ENCODE measurements at regions not wholly inside any gene's neighbourhood (a gene's known extent, or its start where the extent isn't known, plus 50 kb on each side); places are given as distances from the start of the nearest gene placed in this dataset.

DNA sequence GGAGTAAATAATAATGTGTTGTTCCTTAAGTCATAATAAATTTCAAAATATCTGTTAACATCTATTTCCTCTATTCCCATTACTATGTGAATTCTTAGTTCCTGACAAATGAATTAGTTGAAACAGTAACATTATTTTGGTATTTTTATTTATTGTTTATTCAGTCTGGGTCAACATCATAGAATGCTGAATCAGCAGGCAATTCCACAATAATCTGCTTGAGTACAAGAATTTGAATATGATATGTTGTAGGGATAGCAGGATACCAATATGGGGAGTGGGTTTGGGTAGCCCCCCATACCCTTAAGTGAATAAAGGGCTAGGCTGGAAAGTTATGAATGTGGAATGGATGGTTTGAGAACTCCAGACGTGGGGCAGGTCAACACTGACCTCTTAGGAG, 373.2 kb upstream of the CHD6 start:
- H3K36me3 ChIP-seq (ENCODE audit: control insufficient read depth in 2 of 2, insufficient read depth in 2 of 2, low read length in 1 of 2), result no peaks in the 10 kb centered on the region
- DNase-seq (ENCODE audit: low read depth in 6 of 9, low spot score in 9 of 9), result no peak
- H3K27ac ChIP-seq (ENCODE audit: low read depth in 1 of 2, low read length in 1 of 2), result no peak overlapping the region
- no peaks in the 10 kb centered on the region for H3K4me1 ChIP-seq (ENCODE audit: control insufficient read depth in 2 of 2, insufficient read depth in 2 of 2, low read length in 2 of 2)
- 75% methylated on average over 1 of the region's 1 CpG for WGBS
- no peaks in the 10 kb centered on the region for H3K9me3 ChIP-seq (ENCODE audit: control insufficient read depth in 2 of 2, insufficient read depth in 1 of 2, low read length in 1 of 2)
- no peaks in the 10 kb centered on the region for H3K27me3 ChIP-seq (ENCODE audit: control insufficient read depth in 2 of 2, insufficient read depth in 1 of 2, low read length in 1 of 2)
- no peak overlapping the region for H3K4me3 ChIP-seq (ENCODE audit: low read length in 2 of 2)

DNA sequence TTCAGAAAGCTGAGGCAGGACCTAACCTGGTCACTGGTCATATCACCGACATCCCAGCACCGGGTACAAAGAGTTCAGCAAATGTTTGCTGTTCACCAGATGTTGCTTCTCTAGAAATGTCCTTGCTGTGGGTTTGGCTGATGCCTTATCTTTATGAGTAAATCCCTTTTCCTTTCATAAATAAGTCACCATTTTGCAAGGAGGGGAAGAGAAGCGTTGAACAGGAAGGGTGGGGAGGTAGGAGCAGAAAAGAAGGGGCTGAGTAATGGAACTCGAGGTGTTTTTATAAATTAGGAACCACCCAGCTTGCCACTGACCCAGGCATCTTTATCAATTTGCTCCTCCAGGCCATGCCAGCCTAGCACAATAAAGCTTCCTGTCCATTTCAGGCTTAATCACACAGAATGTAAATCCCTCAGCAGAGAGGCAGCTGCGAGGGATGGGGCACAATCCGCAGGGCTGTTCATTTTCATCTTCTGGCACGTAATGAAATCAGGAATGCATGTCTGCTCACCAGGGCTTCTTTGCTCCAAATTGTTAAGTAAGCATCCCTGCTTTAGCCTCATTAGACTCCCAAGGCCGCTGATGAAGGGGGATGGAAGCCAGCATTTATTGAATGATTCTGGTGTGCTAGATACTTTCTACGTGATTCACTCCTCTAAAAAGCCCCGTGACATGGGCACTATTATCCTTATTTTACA, 371.9 kb upstream of the CHD6 start:
- Histone ChIP-seq H3K36me3 (ENCODE audit: control insufficient read depth in 2 of 2, insufficient read depth in 2 of 2, low read length in 1 of 2) (no peaks in the 10 kb centered on the region), H3K4me1 (ENCODE audit: control insufficient read depth in 2 of 2, insufficient read depth in 2 of 2, low read length in 2 of 2) (no peaks in the 10 kb centered on the region), H3K27ac (ENCODE audit: low read depth in 1 of 2, low read length in 1 of 2) (no peak overlapping the region), H3K4me3 (ENCODE audit: low read length in 2 of 2) (no peak overlapping the region), H3K9me3 (ENCODE audit: control insufficient read depth in 2 of 2, insufficient read depth in 1 of 2, low read length in 1 of 2) (no peaks in the 10 kb centered on the region), H3K27me3 (ENCODE audit: control insufficient read depth in 2 of 2, insufficient read depth in 1 of 2, low read length in 1 of 2) (no peaks in the 10 kb centered on the region)
- 46% methylated on average over 10 of the region's 10 CpGs for WGBS
- DNase-seq (ENCODE audit: low read depth in 6 of 9, low spot score in 9 of 9), result no peak

DNA sequence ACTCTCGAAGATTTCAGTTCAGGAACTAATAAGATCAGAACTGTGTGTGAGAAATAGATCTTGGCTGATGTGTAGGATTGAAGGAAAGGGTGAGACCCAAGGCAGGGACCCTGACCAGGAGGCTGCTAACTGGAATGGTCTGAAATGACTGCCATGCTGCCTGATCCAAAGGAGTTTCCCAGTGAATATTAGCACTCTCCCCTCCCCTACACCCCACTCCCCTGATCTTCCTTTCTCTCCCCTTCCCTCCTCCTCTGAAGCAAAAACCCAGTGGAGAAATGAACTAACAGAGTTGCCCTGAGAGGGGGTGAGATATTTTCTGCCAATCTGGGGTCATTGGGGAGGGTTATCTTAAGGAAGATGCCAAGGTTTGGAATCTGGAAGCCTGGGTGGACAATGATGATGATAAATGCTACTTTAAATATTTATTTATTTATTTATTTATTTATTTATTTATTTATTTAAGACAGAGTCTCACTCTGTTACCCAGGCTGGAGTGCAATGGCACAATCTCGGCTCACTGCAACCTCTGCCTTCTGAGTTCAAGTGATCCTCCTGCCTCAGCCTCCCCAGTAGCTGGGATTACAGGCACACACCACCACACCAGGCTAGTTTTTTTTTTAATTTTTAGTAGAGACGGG, 371.0 kb upstream of the CHD6 start:
- Histone ChIP-seq H3K9me3 (ENCODE audit: control insufficient read depth in 2 of 2, insufficient read depth in 1 of 2, low read length in 1 of 2) (no peaks in the 10 kb centered on the region), H3K4me1 (ENCODE audit: control insufficient read depth in 2 of 2, insufficient read depth in 2 of 2, low read length in 2 of 2) (no peaks in the 10 kb centered on the region), H3K4me3 (ENCODE audit: low read length in 2 of 2) (no peak overlapping the region), H3K27me3 (ENCODE audit: control insufficient read depth in 2 of 2, insufficient read depth in 1 of 2, low read length in 1 of 2) (no peaks in the 10 kb centered on the region), H3K36me3 (ENCODE audit: control insufficient read depth in 2 of 2, insufficient read depth in 2 of 2, low read length in 1 of 2) (no peaks in the 10 kb centered on the region), H3K27ac (ENCODE audit: low read depth in 1 of 2, low read length in 1 of 2) (no peak overlapping the region)
- DNase-seq (ENCODE audit: low read depth in 6 of 9, low spot score in 9 of 9), result no peak
- WGBS, result 89% methylated on average over 3 of the region's 3 CpGs

DNA sequence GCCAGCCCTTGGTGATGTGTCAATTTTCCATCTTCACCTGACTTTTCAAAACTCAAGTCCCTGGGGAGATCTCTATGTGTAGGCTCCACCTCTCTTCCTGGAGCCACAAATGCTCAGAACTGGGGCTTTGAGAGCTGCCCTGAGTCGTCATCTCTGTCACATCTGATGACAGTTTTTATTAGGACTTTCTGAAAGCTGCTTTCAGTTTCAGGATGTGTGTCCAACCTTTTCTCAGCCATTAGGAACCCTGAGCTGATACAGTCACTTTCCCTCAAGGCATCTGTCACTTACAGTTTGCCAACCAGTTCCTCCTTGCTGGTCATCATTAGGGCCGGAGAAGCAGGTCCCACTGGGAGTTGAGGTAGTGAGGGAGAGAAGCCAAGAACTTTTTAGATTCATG, 365.9 kb upstream of the CHD6 start:
- H3K9me3 ChIP-seq (ENCODE audit: control insufficient read depth in 2 of 2, insufficient read depth in 1 of 2, low read length in 1 of 2), result no peaks in the 10 kb centered on the region
- 82% methylated on average over 2 of the region's 2 CpGs for WGBS
- no peak for DNase-seq (ENCODE audit: low read depth in 6 of 9, low spot score in 9 of 9)
- H3K36me3 ChIP-seq (ENCODE audit: control insufficient read depth in 2 of 2, insufficient read depth in 2 of 2, low read length in 1 of 2), result no peaks in the 10 kb centered on the region
- H3K27ac ChIP-seq (ENCODE audit: low read depth in 1 of 2, low read length in 1 of 2), result no peak overlapping the region
- H3K27me3 ChIP-seq (ENCODE audit: control insufficient read depth in 2 of 2, insufficient read depth in 1 of 2, low read length in 1 of 2), result no peaks in the 10 kb centered on the region
- no peak overlapping the region for H3K4me3 ChIP-seq (ENCODE audit: low read length in 2 of 2)
- no peaks in the 10 kb centered on the region for H3K4me1 ChIP-seq (ENCODE audit: control insufficient read depth in 2 of 2, insufficient read depth in 2 of 2, low read length in 2 of 2)

DNA sequence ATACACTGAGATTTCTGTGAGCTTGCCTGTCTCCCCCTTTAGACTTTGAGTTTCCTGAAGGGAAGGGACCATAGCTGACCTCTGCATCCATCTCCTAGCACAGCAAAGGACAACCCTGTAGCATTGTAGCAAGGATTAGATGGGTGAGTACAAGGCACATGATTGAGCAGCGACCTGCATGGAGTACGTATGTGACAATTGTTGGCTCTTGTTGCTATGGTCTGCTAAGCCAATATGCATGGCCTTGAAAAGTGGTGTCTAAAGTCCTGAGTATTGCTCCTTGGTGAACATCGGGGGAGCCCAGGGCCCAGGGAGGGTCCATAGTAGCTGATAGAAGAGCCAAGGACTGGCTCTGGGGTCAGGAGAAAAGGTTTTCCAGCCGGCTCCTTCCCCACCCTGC, 365.0 kb upstream of the CHD6 start:
- DNase-seq (ENCODE audit: low read depth in 6 of 9, low spot score in 9 of 9), result no peak
- 56% methylated on average over 4 of the region's 4 CpGs for WGBS
- Histone ChIP-seq H3K4me3 (ENCODE audit: low read length in 2 of 2) (no peak overlapping the region), H3K36me3 (ENCODE audit: control insufficient read depth in 2 of 2, insufficient read depth in 2 of 2, low read length in 1 of 2) (no peaks in the 10 kb centered on the region), H3K4me1 (ENCODE audit: control insufficient read depth in 2 of 2, insufficient read depth in 2 of 2, low read length in 2 of 2) (no peaks in the 10 kb centered on the region), H3K27me3 (ENCODE audit: control insufficient read depth in 2 of 2, insufficient read depth in 1 of 2, low read length in 1 of 2) (no peaks in the 10 kb centered on the region), H3K27ac (ENCODE audit: low read depth in 1 of 2, low read length in 1 of 2) (no peak overlapping the region), H3K9me3 (ENCODE audit: control insufficient read depth in 2 of 2, insufficient read depth in 1 of 2, low read length in 1 of 2) (no peaks in the 10 kb centered on the region)

DNA sequence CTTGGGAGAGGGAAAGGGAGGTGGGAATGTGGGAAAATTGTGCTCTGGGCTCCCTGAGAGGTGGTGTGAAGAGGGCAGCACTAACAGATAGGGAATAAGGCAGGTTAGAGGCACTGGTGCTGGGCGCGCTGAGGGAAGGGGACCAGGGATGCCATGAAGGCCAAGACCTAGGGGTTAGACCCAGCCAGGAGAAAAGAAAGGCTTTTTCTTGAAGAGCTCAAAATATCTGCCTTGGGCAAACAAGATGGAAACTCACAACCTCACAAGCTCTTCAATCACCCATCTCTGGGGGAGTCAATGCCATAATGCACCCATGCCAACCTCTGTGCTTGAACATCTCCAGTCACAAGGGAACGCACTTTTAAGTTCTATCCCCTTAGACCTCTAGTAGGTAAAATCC, 363.6 kb upstream of the CHD6 start:
- Histone ChIP-seq H3K27me3 (ENCODE audit: control insufficient read depth in 2 of 2, insufficient read depth in 1 of 2, low read length in 1 of 2) (no peaks in the 10 kb centered on the region), H3K27ac (ENCODE audit: low read depth in 1 of 2, low read length in 1 of 2) (no peak overlapping the region), H3K4me1 (ENCODE audit: control insufficient read depth in 2 of 2, insufficient read depth in 2 of 2, low read length in 2 of 2) (no peaks in the 10 kb centered on the region), H3K36me3 (ENCODE audit: control insufficient read depth in 2 of 2, insufficient read depth in 2 of 2, low read length in 1 of 2) (no peaks in the 10 kb centered on the region), H3K4me3 (ENCODE audit: low read length in 2 of 2) (no peak overlapping the region), H3K9me3 (ENCODE audit: control insufficient read depth in 2 of 2, insufficient read depth in 1 of 2, low read length in 1 of 2) (no peaks in the 10 kb centered on the region)
- no peak for DNase-seq (ENCODE audit: low read depth in 6 of 9, low spot score in 9 of 9)
- WGBS, result 98% methylated on average over 3 of the region's 3 CpGs

DNA sequence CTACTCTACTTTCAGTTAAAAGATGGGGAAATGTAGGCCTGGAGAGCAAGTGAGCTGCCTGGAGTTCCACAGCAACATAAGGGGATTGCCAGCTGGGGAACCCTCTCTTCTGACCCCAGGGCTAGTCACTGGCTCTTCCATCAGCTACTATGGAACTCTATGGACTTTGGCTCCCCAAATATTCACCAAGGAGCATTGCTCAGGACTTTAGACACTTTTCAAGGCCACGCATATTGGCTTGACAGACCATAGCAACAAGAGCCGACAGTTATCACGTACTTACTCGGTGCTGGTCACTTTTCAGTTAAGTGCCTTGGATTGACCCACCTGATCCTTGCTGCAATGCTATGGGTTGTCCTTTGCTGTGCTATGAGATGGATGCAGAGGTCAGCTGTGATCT, 360.7 kb upstream of the CHD6 start:
- H3K27me3 ChIP-seq (ENCODE audit: control insufficient read depth in 2 of 2, insufficient read depth in 1 of 2, low read length in 1 of 2), result no peaks in the 10 kb centered on the region
- 96% methylated on average over 4 of the region's 4 CpGs for WGBS
- H3K36me3 ChIP-seq (ENCODE audit: control insufficient read depth in 2 of 2, insufficient read depth in 2 of 2, low read length in 1 of 2), result no peaks in the 10 kb centered on the region
- H3K9me3 ChIP-seq (ENCODE audit: control insufficient read depth in 2 of 2, insufficient read depth in 1 of 2, low read length in 1 of 2), result no peaks in the 10 kb centered on the region
- no peak for DNase-seq (ENCODE audit: low read depth in 6 of 9, low spot score in 9 of 9)
- H3K4me1 ChIP-seq (ENCODE audit: control insufficient read depth in 2 of 2, insufficient read depth in 2 of 2, low read length in 2 of 2), result no peaks in the 10 kb centered on the region
- H3K4me3 ChIP-seq (ENCODE audit: low read length in 2 of 2), result no peak overlapping the region
- H3K27ac ChIP-seq (ENCODE audit: low read depth in 1 of 2, low read length in 1 of 2), result no peak overlapping the region

DNA sequence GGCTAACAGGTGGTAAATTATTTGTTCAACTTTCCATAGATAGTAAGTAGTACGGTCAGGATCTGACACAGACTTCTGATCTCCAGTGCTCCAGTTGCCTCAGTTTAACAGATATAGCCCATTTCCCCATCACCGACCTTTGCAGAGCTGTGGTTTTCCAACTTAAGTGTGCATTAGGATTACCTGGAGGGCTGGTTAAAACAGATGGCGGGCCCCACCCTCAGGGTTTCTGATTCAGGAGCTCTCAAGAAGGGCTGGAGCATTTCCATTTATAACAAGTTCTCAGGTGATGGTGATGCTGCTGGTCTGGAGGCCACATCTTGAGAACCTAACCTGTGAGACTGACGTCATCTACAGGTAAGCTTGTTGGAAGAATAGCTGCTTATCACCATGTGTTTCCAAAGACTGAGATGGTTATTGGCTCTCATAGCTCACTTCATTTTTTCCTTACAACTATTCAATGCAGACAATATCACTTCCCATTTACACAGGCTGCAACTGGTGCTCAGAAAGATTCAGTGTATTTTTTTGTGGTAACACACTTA, 360.1 kb upstream of the CHD6 start:
- H3K36me3 ChIP-seq (ENCODE audit: control insufficient read depth in 2 of 2, insufficient read depth in 2 of 2, low read length in 1 of 2), result no peaks in the 10 kb centered on the region
- WGBS, result 91% methylated on average over 4 of the region's 4 CpGs
- no peak for DNase-seq (ENCODE audit: low read depth in 6 of 9, low spot score in 9 of 9)
- H3K4me1 ChIP-seq (ENCODE audit: control insufficient read depth in 2 of 2, insufficient read depth in 2 of 2, low read length in 2 of 2), result no peaks in the 10 kb centered on the region
- no peak overlapping the region for H3K4me3 ChIP-seq (ENCODE audit: low read length in 2 of 2)
- H3K27ac ChIP-seq (ENCODE audit: low read depth in 1 of 2, low read length in 1 of 2), result no peak overlapping the region
- H3K27me3 ChIP-seq (ENCODE audit: control insufficient read depth in 2 of 2, insufficient read depth in 1 of 2, low read length in 1 of 2), result no peaks in the 10 kb centered on the region
- H3K9me3 ChIP-seq (ENCODE audit: control insufficient read depth in 2 of 2, insufficient read depth in 1 of 2, low read length in 1 of 2), result no peaks in the 10 kb centered on the region

DNA sequence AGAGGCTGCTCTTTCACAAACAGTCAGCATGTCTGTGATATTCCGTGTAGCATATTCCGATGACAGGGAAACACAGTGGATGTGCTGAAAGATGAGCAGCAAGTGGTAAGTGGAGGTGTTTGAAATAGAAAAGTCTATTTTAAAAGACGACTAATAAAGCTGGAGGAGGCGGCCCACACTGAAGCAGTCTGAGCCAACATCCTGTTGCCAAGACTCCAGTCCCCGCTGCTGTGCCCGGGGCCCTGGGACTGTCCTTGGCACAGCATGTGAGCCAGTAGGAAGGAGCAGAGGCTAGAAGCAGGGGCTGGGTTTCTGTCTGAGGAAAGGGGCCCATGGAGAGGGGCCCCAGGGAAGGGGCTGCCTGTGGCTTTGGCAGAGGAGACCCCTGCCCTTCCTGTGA, 351.5 kb upstream of the CHD6 start:
- H3K27ac ChIP-seq (ENCODE audit: low read depth in 1 of 2, low read length in 1 of 2), result no peak overlapping the region
- H3K4me1 ChIP-seq (ENCODE audit: control insufficient read depth in 2 of 2, insufficient read depth in 2 of 2, low read length in 2 of 2), result no peaks in the 10 kb centered on the region
- WGBS, result 44% methylated on average over 6 of the region's 6 CpGs
- no peaks in the 10 kb centered on the region for H3K9me3 ChIP-seq (ENCODE audit: control insufficient read depth in 2 of 2, insufficient read depth in 1 of 2, low read length in 1 of 2)
- H3K27me3 ChIP-seq (ENCODE audit: control insufficient read depth in 2 of 2, insufficient read depth in 1 of 2, low read length in 1 of 2), result no peaks in the 10 kb centered on the region
- no peak overlapping the region for H3K4me3 ChIP-seq (ENCODE audit: low read length in 2 of 2)
- H3K36me3 ChIP-seq (ENCODE audit: control insufficient read depth in 2 of 2, insufficient read depth in 2 of 2, low read length in 1 of 2), result no peaks in the 10 kb centered on the region
- no peak for DNase-seq (ENCODE audit: low read depth in 6 of 9, low spot score in 9 of 9)

Data from thymus (tissue), 11 donors.